ENCODE measurements at regions not wholly inside any gene's neighbourhood (a gene's known extent, or its start where the extent isn't known, plus 50 kb on each side); places are given as distances from the start of the nearest gene placed in this dataset.

GRCh38 chr6:144395014-144395413 lies 109.9 kb downstream of the UTRN start (continued):
- no peak for TF ChIP-seq SUZ12 (IDR thresholded peaks at IDR 0.05; ENCODE audit: low read length)
- TF ChIP-seq EP300 (IDR thresholded peaks at IDR 0.05; ENCODE audit: borderline replicate concordance in 1 of 2, low read depth in 2 of 2, low read length in 2 of 2): no peak

Measured in H1 (cell line).